WTC11 (cell line): ENCODE measurements at regions not wholly inside any gene's neighbourhood (a gene's known extent, or its start where the extent isn't known, plus 50 kb on each side); places are given as distances from the start of the nearest gene placed in this dataset.

ENCODE experiments used
- ATF1 ChIP-seq: sonication (generic); formaldehyde crosslinking; IDR thresholded peaks from 2 replicates; pipeline ENCODE4 v1.8.1; 2023; ENCODE audit warnings: mild to moderate bottlenecking, moderate library complexity, missing genetic modification reagents
- JUN ChIP-seq: sonication (generic); formaldehyde crosslinking; IDR thresholded peaks from 2 replicates; pipeline ENCODE4 v1.8.0; 2023; ENCODE audit warnings: mild to moderate bottlenecking, missing genetic modification reagents
- NFYB ChIP-seq: sonication (generic); formaldehyde crosslinking; conservative IDR thresholded peaks from 2 replicates; pipeline ENCODE4 v1.8.0; 2022; ENCODE audit warnings: low read depth, missing genetic modification reagents
- NR1H2 ChIP-seq: sonication (generic); formaldehyde crosslinking; IDR thresholded peaks from 2 replicates; pipeline ENCODE4 v1.9.0; 2021; ENCODE audit warnings: mild to moderate bottlenecking, moderate library complexity, missing genetic modification reagents
- NR3C1 ChIP-seq: sonication (generic); formaldehyde crosslinking; conservative IDR thresholded peaks from 2 replicates; pipeline ENCODE4 v1.8.1; 2023; ENCODE audit warnings: low read depth, mild to moderate bottlenecking, missing genetic modification reagents
- SMAD4 ChIP-seq: sonication (generic); formaldehyde crosslinking; IDR thresholded peaks from 2 replicates; pipeline ENCODE4 v1.8.0; 2022; ENCODE audit warnings: mild to moderate bottlenecking, missing genetic modification reagents
- STAT6 ChIP-seq: sonication (generic); formaldehyde crosslinking; conservative IDR thresholded peaks from 2 replicates; pipeline ENCODE4 v1.8.1; 2023; ENCODE audit warnings: mild to moderate bottlenecking, low read depth, missing genetic modification reagents, moderate library complexity
- TCF7 ChIP-seq: sonication (generic); formaldehyde crosslinking; IDR thresholded peaks from 2 replicates; pipeline ENCODE4 v1.8.0; 2022; ENCODE audit warnings: mild to moderate bottlenecking, low read depth, missing genetic modification reagents, moderate library complexity
- TEAD4 ChIP-seq: sonication (generic); formaldehyde crosslinking; IDR thresholded peaks from 2 replicates; pipeline ENCODE4 v1.8.0; 2022; ENCODE audit warnings: mild to moderate bottlenecking, missing genetic modification reagents
- TF ChIP-seq, protein P1 (sequence below): sonication (generic); formaldehyde crosslinking; IDR thresholded peaks from 2 replicates; pipeline ENCODE4 v1.8.1; 2022; ENCODE audit warnings: low read depth, missing genetic modification reagents, borderline replicate concordance
- TF ChIP-seq, protein P2 (sequence below): sonication (generic); formaldehyde crosslinking; IDR thresholded peaks from 2 replicates; pipeline ENCODE4 v1.8.1; 2023; ENCODE audit warnings: mild to moderate bottlenecking, missing genetic modification reagents, moderate library complexity
- TF ChIP-seq, protein P3 (sequence below): fragments of 200-600 bp; IDR thresholded peaks from 2 replicates; pipeline ENCODE4 v1.8.0; 2022; ENCODE audit warnings: antibody characterized with exemption
- TF ChIP-seq, protein P4 (sequence below): sonication (generic); formaldehyde crosslinking; IDR thresholded peaks from 2 replicates; pipeline ENCODE4 v1.8.0; 2022; ENCODE audit warnings: missing genetic modification reagents

DNA sequence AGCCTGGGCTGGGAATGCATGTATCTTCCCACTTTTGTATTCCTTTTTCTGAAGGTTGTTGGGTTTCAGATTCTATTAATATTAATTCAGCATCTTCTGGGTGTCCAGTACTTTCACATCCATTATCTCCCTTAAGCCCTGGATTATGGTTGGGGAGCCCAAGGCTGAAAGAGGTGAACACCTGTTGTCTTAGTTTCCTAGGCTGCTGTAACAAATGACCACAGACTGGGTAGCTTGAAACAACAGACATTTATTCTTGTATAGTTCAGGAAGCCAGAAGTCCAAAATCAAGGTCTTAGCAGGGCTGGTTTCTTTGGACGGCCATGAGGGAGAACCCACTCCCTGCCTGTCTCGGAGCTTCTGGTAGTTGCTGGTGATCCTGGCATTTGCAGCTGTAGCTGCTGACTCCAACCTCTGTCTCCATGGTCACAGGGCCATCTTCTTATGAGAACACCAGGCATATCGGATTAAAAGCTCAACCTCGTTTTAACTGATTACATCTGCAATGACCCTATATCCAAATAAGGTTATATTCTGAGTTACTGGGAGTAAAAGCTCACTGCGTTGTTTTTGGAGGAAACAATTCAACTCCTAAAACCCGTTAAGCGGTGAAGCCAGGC lies 68.2 kb upstream of the CLMN start:
- TF ChIP-seq, protein P1, sequence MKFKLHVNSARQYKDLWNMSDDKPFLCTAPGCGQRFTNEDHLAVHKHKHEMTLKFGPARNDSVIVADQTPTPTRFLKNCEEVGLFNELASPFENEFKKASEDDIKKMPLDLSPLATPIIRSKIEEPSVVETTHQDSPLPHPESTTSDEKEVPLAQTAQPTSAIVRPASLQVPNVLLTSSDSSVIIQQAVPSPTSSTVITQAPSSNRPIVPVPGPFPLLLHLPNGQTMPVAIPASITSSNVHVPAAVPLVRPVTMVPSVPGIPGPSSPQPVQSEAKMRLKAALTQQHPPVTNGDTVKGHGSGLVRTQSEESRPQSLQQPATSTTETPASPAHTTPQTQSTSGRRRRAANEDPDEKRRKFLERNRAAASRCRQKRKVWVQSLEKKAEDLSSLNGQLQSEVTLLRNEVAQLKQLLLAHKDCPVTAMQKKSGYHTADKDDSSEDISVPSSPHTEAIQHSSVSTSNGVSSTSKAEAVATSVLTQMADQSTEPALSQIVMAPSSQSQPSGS: no peak
- TF ChIP-seq, protein P2, sequence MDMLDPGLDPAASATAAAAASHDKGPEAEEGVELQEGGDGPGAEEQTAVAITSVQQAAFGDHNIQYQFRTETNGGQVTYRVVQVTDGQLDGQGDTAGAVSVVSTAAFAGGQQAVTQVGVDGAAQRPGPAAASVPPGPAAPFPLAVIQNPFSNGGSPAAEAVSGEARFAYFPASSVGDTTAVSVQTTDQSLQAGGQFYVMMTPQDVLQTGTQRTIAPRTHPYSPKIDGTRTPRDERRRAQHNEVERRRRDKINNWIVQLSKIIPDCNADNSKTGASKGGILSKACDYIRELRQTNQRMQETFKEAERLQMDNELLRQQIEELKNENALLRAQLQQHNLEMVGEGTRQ: no peak
- TF ChIP-seq, protein P3, sequence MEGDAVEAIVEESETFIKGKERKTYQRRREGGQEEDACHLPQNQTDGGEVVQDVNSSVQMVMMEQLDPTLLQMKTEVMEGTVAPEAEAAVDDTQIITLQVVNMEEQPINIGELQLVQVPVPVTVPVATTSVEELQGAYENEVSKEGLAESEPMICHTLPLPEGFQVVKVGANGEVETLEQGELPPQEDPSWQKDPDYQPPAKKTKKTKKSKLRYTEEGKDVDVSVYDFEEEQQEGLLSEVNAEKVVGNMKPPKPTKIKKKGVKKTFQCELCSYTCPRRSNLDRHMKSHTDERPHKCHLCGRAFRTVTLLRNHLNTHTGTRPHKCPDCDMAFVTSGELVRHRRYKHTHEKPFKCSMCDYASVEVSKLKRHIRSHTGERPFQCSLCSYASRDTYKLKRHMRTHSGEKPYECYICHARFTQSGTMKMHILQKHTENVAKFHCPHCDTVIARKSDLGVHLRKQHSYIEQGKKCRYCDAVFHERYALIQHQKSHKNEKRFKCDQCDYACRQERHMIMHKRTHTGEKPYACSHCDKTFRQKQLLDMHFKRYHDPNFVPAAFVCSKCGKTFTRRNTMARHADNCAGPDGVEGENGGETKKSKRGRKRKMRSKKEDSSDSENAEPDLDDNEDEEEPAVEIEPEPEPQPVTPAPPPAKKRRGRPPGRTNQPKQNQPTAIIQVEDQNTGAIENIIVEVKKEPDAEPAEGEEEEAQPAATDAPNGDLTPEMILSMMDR: no peak
- TF ChIP-seq NR3C1 (CRISPR knock-in tag) (no peak), JUN (CRISPR knock-in tag) (no peak), NR1H2 (CRISPR knock-in tag) (no peak), STAT6 (CRISPR knock-in tag) (no peak), SMAD4 (CRISPR knock-in tag) (no peak), TEAD4 (no peak), TCF7 (CRISPR knock-in tag) (no peak), ATF1 (no peak), NFYB (CRISPR knock-in tag) (no peak)
- TF ChIP-seq, protein P4, sequence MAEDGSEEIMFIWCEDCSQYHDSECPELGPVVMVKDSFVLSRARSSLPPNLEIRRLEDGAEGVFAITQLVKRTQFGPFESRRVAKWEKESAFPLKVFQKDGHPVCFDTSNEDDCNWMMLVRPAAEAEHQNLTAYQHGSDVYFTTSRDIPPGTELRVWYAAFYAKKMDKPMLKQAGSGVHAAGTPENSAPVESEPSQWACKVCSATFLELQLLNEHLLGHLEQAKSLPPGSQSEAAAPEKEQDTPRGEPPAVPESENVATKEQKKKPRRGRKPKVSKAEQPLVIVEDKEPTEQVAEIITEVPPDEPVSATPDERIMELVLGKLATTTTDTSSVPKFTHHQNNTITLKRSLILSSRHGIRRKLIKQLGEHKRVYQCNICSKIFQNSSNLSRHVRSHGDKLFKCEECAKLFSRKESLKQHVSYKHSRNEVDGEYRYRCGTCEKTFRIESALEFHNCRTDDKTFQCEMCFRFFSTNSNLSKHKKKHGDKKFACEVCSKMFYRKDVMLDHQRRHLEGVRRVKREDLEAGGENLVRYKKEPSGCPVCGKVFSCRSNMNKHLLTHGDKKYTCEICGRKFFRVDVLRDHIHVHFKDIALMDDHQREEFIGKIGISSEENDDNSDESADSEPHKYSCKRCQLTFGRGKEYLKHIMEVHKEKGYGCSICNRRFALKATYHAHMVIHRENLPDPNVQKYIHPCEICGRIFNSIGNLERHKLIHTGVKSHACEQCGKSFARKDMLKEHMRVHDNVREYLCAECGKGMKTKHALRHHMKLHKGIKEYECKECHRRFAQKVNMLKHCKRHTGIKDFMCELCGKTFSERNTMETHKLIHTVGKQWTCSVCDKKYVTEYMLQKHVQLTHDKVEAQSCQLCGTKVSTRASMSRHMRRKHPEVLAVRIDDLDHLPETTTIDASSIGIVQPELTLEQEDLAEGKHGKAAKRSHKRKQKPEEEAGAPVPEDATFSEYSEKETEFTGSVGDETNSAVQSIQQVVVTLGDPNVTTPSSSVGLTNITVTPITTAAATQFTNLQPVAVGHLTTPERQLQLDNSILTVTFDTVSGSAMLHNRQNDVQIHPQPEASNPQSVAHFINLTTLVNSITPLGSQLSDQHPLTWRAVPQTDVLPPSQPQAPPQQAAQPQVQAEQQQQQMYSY (CRISPR knock-in tag): no peak
